H1 (cell line): ENCODE measurements at regions not wholly inside any gene's neighbourhood (a gene's known extent, or its start where the extent isn't known, plus 50 kb on each side); places are given as distances from the start of the nearest gene placed in this dataset.

ENCODE experiments used
- CTCF ChIA-PET: fragments of 300-600 bp; sonication (Branson Sonifier 250); formaldehyde crosslinking; loops from one replicate; lab custom pipeline; 2021; ENCODE audit not compliant: partially characterized antibody; lab: Charles Lee
- POLR2A ChIA-PET: fragments of 300-600 bp; sonication (Branson Sonifier 250); formaldehyde crosslinking; loops from one replicate; lab custom pipeline; 2021; ENCODE audit warnings: inconsistent platforms; ENCODE audit not compliant: partially characterized antibody; lab: Charles Lee
- DNase-seq, 2 experiments: peaks; one replicate each; pipeline versions ENCODE4 v3.0.0 to v3.0.0-alpha.2; 2010 to 2022; ENCODE audit warnings: low spot score in 2 of 2, low read depth in 1 of 2, mixed read lengths in 1 of 2
- FAIRE-seq: peaks from 2 replicates; lab custom pipeline; 2011; peaks lifted over from hg19 to GRCh38; lab: Jason Lieb, UNC
- H2AFZ ChIP-seq: 2 replicates; pipeline ENCODE4 v1.8.1; 2012; ENCODE audit warnings: low read length, inconsistent platforms
- H2AK5ac ChIP-seq: 2 replicates; pipeline ENCODE4 v1.6.1; 2013; ENCODE audit warnings: low read depth, low read length
- H2BK120ac ChIP-seq: replicated peaks from 2 replicates; pipeline ENCODE3; 2013; ENCODE audit warnings: low read depth, low read length, inconsistent platforms
- H2BK12ac ChIP-seq: 2 replicates; pipeline ENCODE4 v1.6.1; 2013; ENCODE audit warnings: low read depth, low read length
- H2BK15ac ChIP-seq: 2 replicates; pipeline ENCODE4 v1.6.1; 2013; ENCODE audit warnings: low read length
- H2BK20ac ChIP-seq: 2 replicates; pipeline ENCODE4 v1.6.1; 2013; ENCODE audit warnings: low read length
- H2BK5ac ChIP-seq: 2 replicates; pipeline ENCODE4 v1.6.1; 2013; ENCODE audit warnings: low read depth, low read length
- H3K14ac ChIP-seq: 2 replicates; pipeline ENCODE4 v1.6.1; 2013; ENCODE audit warnings: inconsistent platforms; ENCODE audit not compliant: insufficient read length
- H3K18ac ChIP-seq: 2 replicates; pipeline ENCODE4 v1.6.1; 2013; ENCODE audit warnings: low read length; ENCODE audit errors: extremely low read depth
- H3K23ac ChIP-seq: 2 replicates; pipeline ENCODE4 v1.6.1; 2013; ENCODE audit warnings: inconsistent platforms; ENCODE audit not compliant: insufficient read length
- H3K23me2 ChIP-seq: 2 replicates; pipeline ENCODE4 v1.6.1; 2013; ENCODE audit warnings: low read depth, low read length
- H3K27ac ChIP-seq: 2 replicates; pipeline ENCODE4 v1.6.1; 2011; ENCODE audit warnings: low read depth, low read length, inconsistent platforms
- H3K27me3 ChIP-seq, 4 experiments: replicated peaks in 1 of 4; 1 replicate in 1 of 4; 2 replicates in 3 of 4; pipeline versions ENCODE4 v1.6.1 to v1.8.1; 2011 to 2013; ENCODE audit warnings: low read length in 3 of 4, mild to moderate bottlenecking in 3 of 4, inconsistent platforms in 2 of 4, mixed read lengths in 2 of 4, moderate library complexity in 1 of 4; ENCODE audit not compliant: control insufficient read depth in 3 of 4, insufficient read depth in 3 of 4; ENCODE audit errors: extremely low read depth in 1 of 4
- H3K36me3 ChIP-seq, 4 experiments: 2 replicates each; pipeline versions ENCODE4 v1.6.1 to v1.8.1; 2011 to 2013; ENCODE audit warnings: mild to moderate bottlenecking in 4 of 4, low read length in 3 of 4, moderate library complexity in 2 of 4, control low read depth in 1 of 4, inconsistent platforms in 1 of 4; ENCODE audit not compliant: insufficient read depth in 4 of 4, control insufficient read depth in 2 of 4
- H3K4ac ChIP-seq: replicated peaks from 2 replicates; pipeline ENCODE3; 2013; ENCODE audit warnings: low read length, low read depth, mixed read lengths, inconsistent platforms; ENCODE audit not compliant: insufficient read length
- H3K4me1 ChIP-seq, 4 experiments: replicated peaks in 1 of 4; 1 replicate in 1 of 4; 2 replicates in 3 of 4; pipeline versions ENCODE4 v1.6.1 to v1.8.1; 2011 to 2013; ENCODE audit warnings: low read length in 3 of 4, inconsistent platforms in 2 of 4, mixed read lengths in 1 of 4; ENCODE audit not compliant: insufficient read depth in 4 of 4, control insufficient read depth in 3 of 4
- H3K4me2 ChIP-seq, 2 experiments: 2 replicates each; pipeline versions ENCODE4 v1.6.1 to v1.8.1; 2011 to 2013; ENCODE audit warnings: low read depth in 2 of 2, low read length in 2 of 2, control low read depth in 1 of 2, inconsistent platforms in 1 of 2, mild to moderate bottlenecking in 1 of 2; ENCODE audit not compliant: insufficient read depth in 1 of 2
- H3K4me3 ChIP-seq, 4 experiments: fragments of 200-600, 300-600 bp in 1 of 4; sonication (generic), shearing (Covaris generic), sonication (Bioruptor Twin) in 1 of 4; 2 replicates each; pipeline versions ENCODE4 v1.5.1 to v1.8.1; 2011 to 2016; ENCODE audit warnings: low read length in 4 of 4, low read depth in 3 of 4, control low read depth in 2 of 4, inconsistent platforms in 2 of 4, mild to moderate bottlenecking in 2 of 4, mixed read lengths in 1 of 4, moderate library complexity in 1 of 4; ENCODE audit not compliant: insufficient read depth in 2 of 4; ENCODE audit errors: extremely low read depth in 1 of 4
- H3K56ac ChIP-seq: replicated peaks from 2 replicates; pipeline ENCODE3; 2013; ENCODE audit warnings: low read depth, mild to moderate bottlenecking, mixed read lengths, low read length, inconsistent platforms; ENCODE audit not compliant: insufficient read length
- H3K79me1 ChIP-seq: 2 replicates; pipeline ENCODE4 v1.6.1; 2013; ENCODE audit warnings: low read depth, low read length, control low read depth
- H3K79me2 ChIP-seq, 2 experiments: 2 replicates each; pipeline versions ENCODE4 v1.6.1 to v1.8.1; 2012 to 2013; ENCODE audit warnings: low read length in 2 of 2, mild to moderate bottlenecking in 2 of 2, inconsistent platforms in 1 of 2; ENCODE audit not compliant: insufficient read depth in 2 of 2, control insufficient read depth in 1 of 2
- H3K9ac ChIP-seq, 4 experiments: replicated peaks in 1 of 4; 1 replicate in 1 of 4; 2 replicates in 3 of 4; pipeline versions ENCODE4 v1.6.1 to v1.8.1; 2011 to 2013; ENCODE audit warnings: low read depth in 3 of 4, low read length in 3 of 4, control low read depth in 2 of 4, mild to moderate bottlenecking in 2 of 4, moderate library complexity in 2 of 4, inconsistent platforms in 1 of 4; ENCODE audit errors: extremely low read depth in 1 of 4
- H3K9me3 ChIP-seq, 2 experiments: 2 replicates each; pipeline versions ENCODE4 v1.6.1 to v1.8.1; 2012 to 2013; ENCODE audit warnings: mild to moderate bottlenecking in 2 of 2, moderate library complexity in 2 of 2, control low read depth in 1 of 2, inconsistent platforms in 1 of 2, low read depth in 1 of 2, low read length in 1 of 2, mixed read lengths in 1 of 2; ENCODE audit not compliant: insufficient read depth in 2 of 2
- H4K20me1 ChIP-seq, 2 experiments: replicated peaks in 1 of 2; 2 replicates each; pipeline versions ENCODE3 to v1.8.1; 2011 to 2013; ENCODE audit warnings: inconsistent platforms in 2 of 2, low read length in 2 of 2, mild to moderate bottlenecking in 1 of 2; ENCODE audit not compliant: insufficient read depth in 2 of 2, control insufficient read depth in 1 of 2
- H4K5ac ChIP-seq: 2 replicates; pipeline ENCODE4 v1.6.1; 2013; ENCODE audit warnings: low read length, low read depth, mixed read lengths, inconsistent platforms; ENCODE audit not compliant: insufficient read length
- H4K8ac ChIP-seq: 2 replicates; pipeline ENCODE4 v1.8.0; 2013; ENCODE audit warnings: mild to moderate bottlenecking, moderate library complexity, low read length, inconsistent platforms; ENCODE audit not compliant: insufficient read depth; ENCODE audit errors: extremely low read depth
- H4K91ac ChIP-seq: replicated peaks from 2 replicates; pipeline ENCODE3; 2013; ENCODE audit warnings: low read length, mixed read lengths, inconsistent platforms; ENCODE audit not compliant: insufficient read length
- GABPA ChIP-seq: IDR thresholded peaks from 2 replicates; pipeline ENCODE4 v1.6.1; 2011; ENCODE audit warnings: mild to moderate bottlenecking, low read length, moderate library complexity, borderline replicate concordance; ENCODE audit not compliant: insufficient read depth
- HDAC2 ChIP-seq, 2 experiments: fragments of 300-600 bp in 1 of 2; sonication (generic) in 1 of 2; IDR thresholded peaks; 2 replicates each; pipeline ENCODE4 v1.6.1; 2011 to 2012; ENCODE audit warnings: low read depth in 2 of 2, low read length in 2 of 2, mild to moderate bottlenecking in 2 of 2, moderate library complexity in 2 of 2, borderline replicate concordance in 1 of 2, inconsistent platforms in 1 of 2
- NANOG ChIP-seq: IDR thresholded peaks from 2 replicates; pipeline ENCODE4 v1.6.1; 2011; ENCODE audit warnings: low read length, low read depth, mild to moderate bottlenecking, inconsistent platforms; ENCODE audit not compliant: insufficient read depth, poor library complexity, severe bottlenecking
- POLR2AphosphoS5 ChIP-seq: IDR thresholded peaks from 2 replicates; pipeline ENCODE4 v1.6.1; 2011; ENCODE audit warnings: low read depth, low read length
- RBBP5 ChIP-seq: IDR thresholded peaks from 2 replicates; pipeline ENCODE4 v1.7.1; 2012; ENCODE audit warnings: low read depth, mild to moderate bottlenecking, inconsistent platforms, low read length, moderate library complexity, borderline replicate concordance
- RXRA ChIP-seq: IDR thresholded peaks from 2 replicates; pipeline ENCODE4 v1.6.1; 2011; ENCODE audit warnings: low read depth, mild to moderate bottlenecking, low read length, moderate library complexity; ENCODE audit not compliant: insufficient read depth
- SIN3A ChIP-seq, 2 experiments: IDR thresholded peaks in 1 of 2; conservative IDR thresholded peaks in 1 of 2; 2 replicates each; pipeline ENCODE4 v1.6.1; 2011 to 2012; ENCODE audit warnings: low read length in 2 of 2, improper control_type of control experiment in 1 of 2, low read depth in 1 of 2, mild to moderate bottlenecking in 1 of 2
- SP1 ChIP-seq: IDR thresholded peaks from 2 replicates; pipeline ENCODE4 v1.6.1; 2011; ENCODE audit warnings: low read depth, low read length
- SRF ChIP-seq: IDR thresholded peaks from 2 replicates; pipeline ENCODE4 v1.6.1; 2011; ENCODE audit warnings: mild to moderate bottlenecking, low read depth, low read length, moderate library complexity
- TAF7 ChIP-seq: optimal IDR thresholded peaks from 2 replicates; pipeline ENCODE3; 2011; ENCODE audit warnings: low read depth, mild to moderate bottlenecking, inconsistent platforms, low read length, moderate library complexity, borderline replicate concordance
- ZNF274 ChIP-seq: IDR thresholded peaks from 2 replicates; pipeline ENCODE4 v1.7.0; 2012; ENCODE audit warnings: low read length, borderline replicate concordance; ENCODE audit errors: extremely low read depth
- WGBS, 2 experiments: shearing (Covaris generic) in 1 of 2; methylation state at CpG; one replicate each; pipeline versions ENCODE4 v1.1.6 to v1.1.7; 2013 to 2015; ENCODE audit warnings: low lambda C conversion rate in 2 of 2, mixed read lengths in 2 of 2, inconsistent platforms in 1 of 2, low coverage in 1 of 2, missing lambda C conversion rate in 1 of 2; ENCODE audit not compliant: insufficient replicate concordance in 2 of 2, insufficient coverage in 1 of 2, insufficient read length in 1 of 2; ENCODE audit errors: extremely low coverage in 1 of 2, missing lambda C conversion rate in 1 of 2; 5-methylcytosine and 5-hydroxymethylcytosine counted together

- Histone ChIP-seq H3K79me2 (no peaks in the 10 kb centered on the region), H2BK120ac (no peak overlapping the region), H2BK15ac (no peak overlapping the region), H2AFZ (no peak overlapping the region), H2AK5ac (no peak overlapping the region), H3K79me1 (no peaks in the 10 kb centered on the region), H3K36me3 (no peaks in the 10 kb centered on the region), H2BK20ac (no peak overlapping the region), H3K23ac (no peak overlapping the region), H3K14ac (no peak overlapping the region), H3K56ac (no peak overlapping the region), H4K8ac (no peak overlapping the region), H3K4me2 (no peak overlapping the region), H3K9ac (no peak overlapping the region), H4K91ac (no peak overlapping the region), H3K9me3 (no peaks in the 10 kb centered on the region), H4K20me1 (no peaks in the 10 kb centered on the region), H3K4ac (no peak overlapping the region), H3K4me1 (no peaks in the 10 kb centered on the region), H3K23me2 (no peaks in the 10 kb centered on the region), H4K5ac (no peak overlapping the region), H3K27ac (no peak overlapping the region), H2BK5ac (no peak overlapping the region), H3K27me3 (no peaks in the 10 kb centered on the region), H3K4me3 (no peak overlapping the region), H3K18ac (no peak overlapping the region), H2BK12ac (no peak overlapping the region)
- WGBS, 2 experiments = 51% methylated on average over 3 of the region's 3 CpGs; no CpG with 5 or more reads in 1 of the 2 experiments
- DNase-seq = no peak
- ChIA-PET POLR2A (no interaction called here), CTCF (interaction anchor here (0.6 to 6.1 kb wide), 31 partner anchors 9 to 725 kb away, joined by 3 to 101 read pairs (median 4); partner anchors contain the start of gene ITPRID2)
- TF ChIP-seq GABPA = no peak
- TF ChIP-seq HDAC2 (IDR thresholded peaks at IDR 0.05; ENCODE audit: borderline replicate concordance in 1 of 2, low read depth in 2 of 2, low read length in 2 of 2) = no peak
- TF ChIP-seq POLR2AphosphoS5 = no peak
- TF ChIP-seq TAF7 = no peak
- no peak for TF ChIP-seq SIN3A (conservative IDR thresholded peaks at IDR 0.05 in 1 of 2, IDR thresholded peaks at IDR 0.05 in 1 of 2; ENCODE audit: low read depth in 1 of 2, low read length in 2 of 2)
- TF ChIP-seq RXRA = no peak
- TF ChIP-seq NANOG = no peak
- TF ChIP-seq RBBP5 = no peak
- no peak for TF ChIP-seq ZNF274
- no peak for TF ChIP-seq SP1
- TF ChIP-seq SRF = no peak
- FAIRE-seq = no peak
These were observed 62.0 kb upstream of the NEUROD1 start for GRCh38 chr2:181742361-181742760.
